T-helper 2 cell (primary cell): ENCODE measurements at regions not wholly inside any gene's neighbourhood (a gene's known extent, or its start where the extent isn't known, plus 50 kb on each side); places are given as distances from the start of the nearest gene placed in this dataset.

Experiments
- DNase-seq, 5 experiments: peaks; one replicate each; pipeline versions ENCODE4 v3.0.0 to v3.0.0-alpha.2; 2012 to 2022

DNA sequence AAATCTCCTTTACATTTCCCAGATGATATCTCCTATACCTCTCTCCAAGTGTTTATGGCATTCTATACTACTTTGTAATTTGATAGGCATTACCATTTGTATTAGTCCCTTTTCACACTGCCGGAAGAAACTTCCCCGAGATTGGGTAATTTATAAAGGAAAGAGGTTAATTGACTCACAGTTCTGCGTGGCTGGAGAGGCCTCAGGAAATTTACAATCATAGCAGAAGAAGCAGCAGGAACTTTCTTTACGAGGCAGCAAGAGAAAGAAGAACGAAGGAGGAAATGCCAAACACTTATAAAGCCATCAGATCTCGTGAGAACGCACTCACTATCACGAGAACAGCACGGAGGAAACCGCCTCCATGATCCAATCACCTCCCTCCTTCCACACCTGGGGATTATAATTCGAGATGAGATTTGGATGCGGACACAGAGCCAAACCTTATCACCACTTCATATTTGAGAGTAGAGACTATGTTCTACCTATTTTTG lies 1194.6 kb downstream of the SORCS1 start:
- DNase-seq, result no peak

DNA sequence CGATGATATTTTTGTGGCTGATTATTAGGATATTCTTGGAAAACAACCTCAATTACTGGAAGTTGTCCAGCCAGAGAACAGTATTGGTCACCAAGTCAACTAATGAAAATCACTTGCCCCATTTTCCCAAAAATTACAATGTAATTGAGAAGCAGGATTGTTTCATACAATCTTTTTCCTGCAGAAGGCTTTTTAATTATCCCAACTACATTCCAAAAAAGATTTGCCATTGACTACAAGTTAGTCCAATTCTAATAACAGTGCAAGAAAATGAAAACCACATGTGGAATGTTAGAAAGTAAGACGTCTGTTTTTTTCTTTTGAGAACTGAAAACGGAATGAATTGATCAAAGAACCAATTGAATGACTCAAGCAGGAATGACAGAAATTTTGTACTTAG lies 1195.8 kb downstream of the SORCS1 start:
- DNase-seq, result no peak

DNA sequence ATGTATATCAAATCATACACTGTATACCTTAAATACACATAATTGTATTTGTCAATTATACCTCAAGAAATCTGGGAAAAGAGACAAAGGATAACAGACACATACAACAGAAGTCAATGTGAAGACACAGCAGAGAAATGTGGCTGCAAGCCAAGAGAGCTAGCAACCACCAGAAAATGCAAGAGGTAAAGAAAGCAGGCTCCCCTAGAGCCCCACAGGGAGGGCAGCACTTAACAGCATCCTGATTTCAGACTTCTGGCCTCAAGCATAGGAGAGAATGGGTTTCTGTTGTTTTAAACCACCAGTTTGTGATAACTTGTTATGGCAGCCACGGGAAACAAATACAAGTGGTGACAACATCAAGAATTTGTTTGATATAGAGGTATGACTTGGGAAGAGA lies 1197.2 kb downstream of the SORCS1 start:
- no peak for DNase-seq

DNA sequence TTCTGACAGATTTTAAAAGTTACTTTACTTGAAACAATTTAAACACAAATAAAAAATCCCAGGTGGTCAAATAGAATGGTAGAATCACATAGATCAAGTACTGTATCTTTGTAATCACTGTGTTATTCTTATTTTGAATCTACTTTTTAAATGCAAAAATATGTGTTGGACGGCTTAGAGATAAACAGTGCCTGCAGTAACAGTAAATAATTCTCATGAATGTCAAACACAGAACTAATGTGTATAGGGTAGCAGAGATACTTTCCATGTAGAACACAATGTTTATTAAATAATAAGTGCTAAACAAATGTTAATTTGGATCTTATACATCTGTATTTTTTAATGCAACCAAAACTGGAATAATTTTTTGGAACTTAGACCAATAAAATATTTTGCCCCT lies 1199.4 kb downstream of the SORCS1 start:
- no peak for DNase-seq

DNA sequence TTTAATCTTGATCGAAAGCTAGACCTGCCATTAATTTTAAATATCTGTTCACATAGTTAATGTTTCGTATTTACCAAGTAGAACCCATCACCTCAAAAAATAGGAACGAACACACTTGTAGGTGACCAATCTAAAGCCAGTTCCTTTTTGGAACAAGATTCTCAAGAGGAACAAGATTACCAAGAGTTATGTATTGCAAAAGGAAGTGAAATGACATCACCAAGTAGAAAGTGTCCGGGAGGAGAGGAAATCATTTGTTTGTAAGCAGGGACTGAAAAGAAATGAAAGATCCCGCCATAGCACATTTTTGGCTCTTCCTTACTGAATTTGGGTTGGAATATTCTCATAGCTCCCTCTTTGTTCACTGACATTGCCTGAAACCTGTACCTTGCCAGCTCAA lies 1200.5 kb downstream of the SORCS1 start:
- no peak for DNase-seq

DNA sequence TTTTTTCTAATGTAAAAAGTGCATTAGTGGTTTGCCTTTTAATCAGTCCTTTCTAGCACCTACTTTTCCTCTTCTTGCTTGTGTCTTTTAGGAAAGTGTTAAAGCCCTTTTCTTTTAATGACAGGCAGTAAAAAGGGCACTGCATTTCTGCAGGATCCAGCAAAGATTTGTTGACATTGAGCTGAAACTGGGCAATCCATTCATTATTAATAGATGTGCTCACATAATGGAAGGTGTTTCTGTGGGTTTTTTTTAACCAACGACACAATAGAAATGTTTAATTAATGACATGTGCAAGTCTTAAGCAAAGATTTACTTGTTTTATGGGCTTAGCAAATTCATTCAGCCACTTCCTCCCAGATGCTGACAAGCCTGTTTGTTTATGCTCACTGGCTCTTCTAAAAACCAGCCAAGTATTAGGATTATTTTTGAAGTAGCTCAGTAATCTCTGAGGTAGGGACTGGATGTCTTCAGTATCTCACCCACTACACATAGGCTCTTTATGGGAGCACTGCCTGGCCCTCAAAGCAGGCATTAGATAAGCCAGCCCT lies 1201.1 kb downstream of the SORCS1 start:
- DNase-seq, result no peak

DNA sequence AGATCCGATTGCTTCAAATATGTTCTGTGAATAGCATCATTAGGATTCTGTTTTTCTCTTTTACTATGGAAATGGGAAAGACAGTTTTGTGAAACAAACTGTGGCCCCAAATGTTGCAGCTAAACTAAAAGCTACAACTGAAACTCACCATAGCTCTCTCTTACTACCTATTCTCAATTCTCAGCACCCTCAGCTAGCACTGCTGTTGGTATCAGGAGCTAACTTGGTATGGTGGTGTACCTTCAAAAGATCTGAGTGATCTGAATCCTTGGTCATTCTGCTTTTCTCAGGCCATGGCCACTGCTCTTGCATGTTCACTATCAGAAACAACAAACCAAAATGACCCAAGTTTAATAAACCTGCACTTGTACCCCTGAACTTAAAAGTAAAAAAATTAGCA lies 1208.0 kb downstream of the SORCS1 start:
- DNase-seq, result no peak

DNA sequence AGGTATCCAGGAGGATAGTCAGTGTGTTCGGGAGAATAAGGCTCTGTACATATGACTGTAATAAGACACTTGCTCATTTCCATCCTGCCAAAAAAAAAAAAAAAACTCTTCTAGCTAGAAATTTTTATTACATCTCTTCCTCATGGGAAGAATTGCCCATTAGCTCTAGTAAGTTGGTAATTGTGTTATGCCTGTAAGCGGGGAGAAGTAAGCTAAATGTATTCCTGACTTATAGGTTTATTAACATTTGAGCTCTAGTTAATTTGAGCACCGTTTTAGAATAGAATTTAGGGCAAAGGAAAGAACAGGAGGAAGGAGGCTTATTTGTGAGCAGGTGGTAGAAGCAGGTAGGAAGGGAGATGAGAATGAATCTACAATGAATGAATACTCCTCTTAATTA lies 1210.6 kb downstream of the SORCS1 start:
- DNase-seq, result no peak

DNA sequence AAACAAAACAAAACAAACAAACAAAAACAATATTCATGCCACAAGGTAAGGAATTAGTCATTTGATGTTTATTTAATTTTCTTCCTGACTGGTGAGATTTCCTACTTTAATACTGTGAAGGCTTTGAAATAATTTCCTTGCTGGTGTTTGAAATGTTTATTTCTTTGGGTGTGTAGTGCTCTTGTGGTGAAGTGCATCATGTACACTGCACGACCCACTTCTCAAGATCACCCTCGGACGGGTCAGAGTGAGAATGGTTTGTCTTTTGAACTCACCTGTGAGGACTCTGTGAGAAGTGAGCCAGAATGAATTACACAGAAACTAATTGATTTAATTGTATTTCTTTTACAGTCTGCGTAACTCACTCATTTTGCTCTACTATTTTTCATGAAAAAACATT lies 1211.5 kb downstream of the SORCS1 start:
- no peak for DNase-seq

DNA sequence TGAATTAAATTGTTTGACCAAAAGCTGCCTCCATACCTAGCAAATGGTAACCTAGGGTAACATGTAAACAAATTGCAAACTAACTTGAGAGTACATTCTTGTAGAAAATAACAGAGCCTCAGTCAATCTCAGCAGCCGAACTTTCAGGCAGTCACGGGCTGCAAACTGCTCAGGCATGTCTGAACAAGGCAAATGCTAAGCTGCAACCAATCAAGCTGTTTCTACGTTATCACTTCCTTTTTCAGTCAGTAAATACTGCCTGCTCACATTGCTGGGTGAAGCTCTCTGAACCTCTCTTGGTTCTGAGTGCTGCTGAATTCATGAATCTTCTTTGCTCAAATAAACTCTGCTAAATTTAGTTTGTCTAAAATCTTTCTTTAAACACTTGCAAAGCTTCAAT lies 1212.4 kb downstream of the SORCS1 start:
- peak in 1 of 5 experiments; percentile 34 for DNase-seq

DNA sequence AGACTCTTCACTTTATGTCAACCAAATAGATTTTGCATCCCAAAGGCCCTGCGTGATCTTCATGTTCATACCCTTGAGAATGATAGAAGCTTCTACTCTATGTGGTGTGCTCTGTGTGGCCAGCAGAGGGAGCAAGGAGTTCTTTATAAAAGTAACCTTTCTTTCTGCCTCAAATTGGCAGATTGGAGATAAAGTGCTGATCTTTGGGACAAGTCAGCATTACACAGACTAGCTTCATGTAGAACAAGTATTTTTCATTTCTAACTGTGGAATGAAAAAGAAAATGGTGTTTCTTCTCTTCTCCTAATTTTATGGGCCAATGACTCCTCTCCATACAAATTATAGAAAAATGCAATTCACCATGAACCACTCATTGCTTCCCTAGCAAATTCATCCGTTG lies 1214.1 kb downstream of the SORCS1 start:
- peak in 1 of 5 experiments; percentile 30 for DNase-seq

DNA sequence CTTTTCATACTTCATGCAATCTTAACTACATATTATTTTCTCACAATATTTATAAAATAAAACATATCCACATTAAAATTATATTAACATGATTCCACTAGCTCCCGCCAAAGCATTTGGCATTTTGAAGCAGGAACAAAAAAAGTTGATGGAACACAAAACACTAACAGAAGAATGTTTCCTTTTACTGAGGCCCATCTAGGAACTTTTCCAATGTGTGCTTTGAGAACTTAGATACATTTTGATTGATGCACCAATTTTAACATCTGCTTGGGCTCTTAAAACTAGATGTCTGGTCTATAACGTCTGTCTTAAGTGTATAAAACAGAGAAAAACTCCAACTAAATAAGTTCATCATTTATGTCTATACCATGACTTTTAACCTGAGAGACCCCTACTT lies 1214.8 kb downstream of the SORCS1 start:
- no peak for DNase-seq

DNA sequence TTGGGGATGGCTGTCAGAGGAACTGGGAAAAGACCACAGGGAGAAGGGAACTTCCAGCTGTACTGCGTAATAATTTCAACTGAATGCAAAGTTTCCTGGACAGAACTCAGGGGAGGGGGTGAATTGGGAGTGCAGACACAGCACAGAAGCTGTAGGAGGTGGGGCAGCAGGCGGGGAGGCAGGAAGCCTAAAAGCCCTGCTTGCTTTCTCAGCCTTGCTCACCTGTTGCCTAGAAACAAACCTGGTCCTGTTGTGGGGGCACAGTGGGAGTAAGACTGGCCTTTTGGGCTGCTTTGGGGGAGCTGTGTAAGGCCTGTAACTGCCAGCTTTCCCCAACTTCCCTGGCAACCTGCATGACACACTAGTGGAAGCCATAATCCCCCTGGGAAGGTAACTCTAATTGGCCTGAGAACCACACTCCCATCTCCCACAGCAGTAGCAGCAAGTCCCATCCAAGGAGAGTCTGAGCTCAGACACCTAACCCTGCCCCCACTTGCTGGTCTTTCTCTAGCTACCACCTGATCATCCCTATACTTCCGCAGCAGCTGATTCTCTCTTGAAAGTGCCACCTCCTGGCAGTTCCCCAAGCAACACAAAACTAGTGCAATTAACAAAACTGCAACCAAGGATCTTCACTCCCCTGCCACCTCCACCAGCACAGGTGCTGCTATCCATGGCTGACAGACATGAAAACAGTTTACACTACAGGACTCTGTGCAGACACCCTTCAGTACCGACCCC lies 1239.3 kb downstream of the SORCS1 start:
- DNase-seq, result no peak

DNA sequence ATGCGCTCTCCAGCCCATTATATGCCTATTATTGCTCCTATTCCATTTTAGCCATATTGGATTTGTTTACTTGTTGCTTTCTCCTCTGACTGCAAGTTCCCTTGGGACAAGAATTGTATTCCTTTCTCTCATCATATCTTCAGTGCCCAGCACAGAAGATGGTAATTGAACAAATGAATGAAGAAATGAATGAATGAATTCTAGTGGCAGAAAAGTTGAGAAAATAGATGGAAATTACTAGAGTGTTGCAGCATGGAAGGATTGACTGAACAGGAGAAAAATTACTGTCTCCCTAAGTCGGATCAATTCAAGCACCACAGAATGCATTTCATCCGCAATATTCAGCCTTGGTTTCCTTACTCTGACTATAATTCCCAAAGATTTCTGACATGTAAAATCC lies 1243.2 kb downstream of the SORCS1 start:
- DNase-seq, result no peak

DNA sequence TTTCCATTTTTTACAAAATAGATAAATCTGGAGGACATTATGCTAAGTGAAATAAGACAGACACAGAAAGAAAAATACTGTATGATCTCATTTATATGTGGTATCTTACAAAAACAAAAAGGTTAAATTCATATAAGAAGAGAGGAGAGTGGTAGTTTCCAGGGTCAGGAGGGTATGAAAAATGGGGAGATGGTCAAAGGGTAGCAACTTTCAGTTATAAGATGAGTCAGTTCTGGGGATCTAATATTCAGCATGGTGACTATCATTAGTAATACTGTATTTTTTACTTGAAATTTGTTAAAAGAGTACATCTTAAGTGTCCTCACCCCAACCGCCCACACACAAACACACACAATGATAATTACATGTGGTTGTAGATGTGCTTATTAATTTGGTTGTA lies 1250.1 kb downstream of the SORCS1 start:
- DNase-seq, result no peak

DNA sequence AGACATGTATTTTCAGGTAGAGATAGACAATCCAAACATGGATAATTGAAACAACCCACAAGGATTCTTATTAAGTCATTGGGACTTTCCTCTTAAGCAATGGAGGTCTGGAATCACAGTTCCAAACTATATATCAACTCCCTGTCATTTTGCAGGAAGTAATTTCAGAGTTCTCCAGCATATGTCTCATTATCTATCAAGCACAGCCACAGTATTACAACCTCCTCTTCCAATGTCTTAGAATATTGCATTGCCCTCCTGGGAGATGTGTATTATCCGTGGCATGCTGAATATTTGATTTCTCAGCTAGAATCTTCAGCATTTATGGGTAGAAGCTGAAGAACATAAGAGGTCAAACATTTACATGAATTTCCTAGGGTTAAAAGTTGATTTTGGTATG lies 1255.8 kb downstream of the SORCS1 start:
- no peak for DNase-seq

DNA sequence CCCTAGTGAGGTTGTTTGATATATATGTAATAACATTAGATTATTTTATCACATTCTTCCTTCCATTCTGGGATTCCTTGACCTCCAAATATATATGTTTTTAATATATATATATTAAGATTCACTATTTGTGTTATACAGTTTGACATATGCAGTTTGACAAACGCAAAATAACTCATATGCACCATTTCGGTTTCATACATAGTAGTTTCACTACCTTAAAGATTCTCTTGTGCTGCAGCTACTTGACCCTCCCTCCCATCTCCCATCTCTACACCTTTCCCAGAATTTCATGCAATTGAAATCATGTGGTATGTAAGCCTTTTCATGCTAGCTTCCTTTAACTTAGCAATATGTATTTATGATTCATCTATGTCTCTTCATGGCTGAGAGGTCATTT lies 1244.4 kb downstream of the SORCS3 start:
- no peak for DNase-seq

DNA sequence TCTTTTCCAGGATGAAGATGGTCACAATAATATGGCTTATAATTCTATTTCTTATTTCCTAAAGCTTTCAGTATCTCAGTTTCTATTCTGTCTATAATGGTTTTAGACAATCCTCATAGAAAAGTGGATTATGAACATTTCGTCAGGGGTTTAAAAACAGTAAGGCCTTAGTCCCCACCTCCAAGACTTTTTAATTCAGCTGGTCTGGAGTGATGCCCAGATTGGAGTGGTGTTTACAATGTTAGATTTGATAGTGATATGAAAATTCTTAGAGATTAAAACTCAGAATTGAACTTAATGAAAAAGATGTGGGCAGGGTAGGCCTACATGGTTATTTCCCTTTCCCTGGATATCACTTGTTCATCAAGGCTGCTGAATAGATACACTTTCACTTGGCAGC lies 1238.3 kb downstream of the SORCS3 start:
- no peak for DNase-seq

DNA sequence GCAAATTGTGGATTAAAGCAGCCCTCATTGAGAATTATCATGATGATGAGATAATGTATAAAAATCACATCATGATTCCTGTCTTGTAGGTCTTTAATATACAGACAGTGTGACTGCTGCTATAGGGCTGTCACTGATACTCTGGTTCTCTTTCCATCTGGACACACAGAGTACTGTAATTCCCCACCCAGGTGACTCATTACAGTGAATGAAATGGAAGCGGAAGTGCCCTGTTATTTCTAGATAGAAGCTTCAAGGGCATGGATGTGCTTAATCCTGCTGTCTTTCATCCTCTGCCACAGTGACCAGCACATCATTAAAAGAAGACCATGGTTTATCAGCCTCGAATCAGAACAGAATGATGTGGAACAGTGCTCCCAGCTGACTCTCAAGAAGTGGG lies 1234.0 kb downstream of the SORCS3 start:
- DNase-seq, result no peak

DNA sequence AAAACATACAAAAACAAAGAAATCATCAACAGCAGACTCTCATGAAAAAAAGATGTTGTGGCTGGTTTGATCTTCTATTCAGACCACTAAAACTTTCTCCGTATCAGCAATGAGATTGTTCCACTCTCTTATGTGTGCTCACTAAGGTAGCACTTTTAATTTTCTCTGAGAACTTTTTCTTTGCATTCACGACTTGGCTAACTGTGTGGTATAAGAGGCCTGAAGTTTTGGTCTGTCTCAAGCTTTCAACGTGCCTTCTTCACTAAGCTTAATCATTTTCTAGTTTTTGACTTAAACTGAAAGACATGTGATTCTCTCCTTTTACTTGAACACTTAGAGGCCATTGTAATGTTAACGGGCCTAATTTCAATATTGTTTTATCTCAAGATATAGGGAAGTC lies 1231.6 kb downstream of the SORCS3 start:
- no peak for DNase-seq

DNA sequence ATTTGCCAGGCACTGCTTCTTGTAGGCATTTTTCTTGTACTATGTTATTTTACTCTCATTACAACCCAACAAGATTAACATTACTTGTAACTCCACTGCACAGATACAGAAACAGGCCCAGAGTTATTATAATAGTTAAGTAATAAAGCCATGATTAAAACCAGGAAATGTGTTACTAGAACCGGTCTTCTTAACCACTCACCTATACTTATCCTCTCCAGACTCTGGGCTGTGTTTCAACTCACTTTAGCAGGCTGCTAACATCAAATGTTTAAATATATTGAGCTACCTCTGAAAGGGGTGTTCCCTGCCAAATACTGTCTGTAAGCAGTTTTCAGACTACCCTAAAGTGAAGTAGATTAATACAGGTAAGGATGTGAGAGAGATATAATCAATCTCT lies 1227.8 kb downstream of the SORCS3 start:
- DNase-seq, result no peak

DNA sequence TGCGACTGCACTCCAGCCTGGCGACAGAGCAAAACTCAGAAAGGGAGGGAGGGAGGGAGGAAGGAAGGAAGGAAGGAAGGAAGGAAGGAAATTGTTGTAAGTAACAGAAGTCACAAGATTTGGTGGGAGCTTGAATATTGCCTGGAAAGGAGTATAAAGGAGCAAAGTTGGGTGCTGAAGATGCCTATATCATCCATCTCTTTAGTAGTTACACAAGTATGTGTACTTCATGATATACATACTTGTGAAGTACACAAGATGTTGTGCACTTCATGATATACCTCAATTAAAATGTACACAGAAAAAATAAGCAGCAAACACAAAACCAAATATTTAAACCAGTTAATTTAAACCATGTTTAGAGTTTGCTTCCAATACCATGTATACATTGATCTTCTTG lies 1223.8 kb downstream of the SORCS3 start:
- no peak for DNase-seq

DNA sequence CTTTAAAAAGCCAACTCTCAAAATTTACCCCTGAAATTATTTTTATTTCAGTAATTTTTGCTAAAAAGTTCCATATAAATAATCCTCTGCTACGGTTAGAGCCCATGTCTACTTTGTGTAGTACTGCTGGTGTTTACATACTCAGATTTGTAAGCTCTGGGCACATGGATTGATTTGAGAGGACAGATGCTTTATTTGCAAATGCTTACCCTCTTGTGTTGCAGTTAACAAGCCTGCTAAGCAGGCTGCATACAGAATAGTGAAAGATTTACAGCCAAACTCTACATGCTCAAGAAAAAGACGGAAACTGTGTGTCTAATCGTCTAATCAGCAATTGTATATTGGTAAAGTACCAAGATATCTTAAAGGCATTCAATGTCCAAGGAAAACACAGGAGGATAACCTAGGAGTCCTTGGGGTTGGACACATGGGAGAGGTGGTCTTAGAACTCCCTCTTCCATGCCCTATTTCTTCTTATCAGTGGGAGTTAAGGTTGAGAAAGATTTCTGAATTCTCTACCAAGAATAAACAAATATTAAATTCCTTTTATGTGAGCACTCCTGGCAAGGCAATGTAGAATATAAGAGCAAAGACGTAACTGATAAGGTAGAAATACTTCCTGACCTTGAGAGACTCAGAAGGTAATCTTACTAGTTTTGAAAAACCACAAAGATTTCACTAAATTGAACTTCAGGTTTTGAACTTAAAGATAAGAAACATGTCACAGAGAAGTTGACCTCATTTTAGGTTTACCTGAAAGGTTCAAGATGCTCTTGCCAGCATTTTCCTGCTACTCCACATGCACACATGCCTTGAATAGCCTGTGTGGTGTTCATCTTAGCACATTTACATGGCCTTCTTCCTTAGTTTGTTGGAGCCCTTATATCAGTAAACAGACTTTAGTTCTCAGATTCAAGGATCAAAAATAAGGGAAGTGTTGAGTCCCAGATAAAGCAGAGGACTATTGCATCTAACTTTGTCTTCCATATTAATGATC lies 1216.5 kb downstream of the SORCS3 start:
- DNase-seq, result no peak

DNA sequence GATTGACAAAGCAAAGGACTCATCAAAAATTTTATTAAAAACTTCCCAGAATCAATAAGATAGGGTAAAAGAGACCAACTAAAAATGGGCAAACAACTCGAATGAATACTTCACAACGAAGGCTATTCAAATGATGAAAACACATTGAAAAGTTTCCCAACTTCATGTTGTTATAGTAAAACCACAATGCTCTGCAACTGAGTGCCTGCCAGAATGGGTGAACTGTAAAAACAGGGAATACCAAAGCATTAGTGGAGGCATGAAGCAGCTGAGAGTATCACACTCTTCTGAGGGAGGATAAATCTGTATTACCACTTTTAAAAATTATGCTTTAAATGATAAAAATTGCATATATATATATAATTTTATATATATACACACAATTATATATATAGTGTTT lies 1214.7 kb downstream of the SORCS3 start:
- DNase-seq, result no peak
